ENCODE measurements at regions not wholly inside any gene's neighbourhood (a gene's known extent, or its start where the extent isn't known, plus 50 kb on each side); places are given as distances from the start of the nearest gene placed in this dataset.
"Not testable (repeated sequence)": the region's sequence is repeated elsewhere in the genome, so short reads cannot be mapped to it uniquely, and the experiment has no call there.

DNA sequence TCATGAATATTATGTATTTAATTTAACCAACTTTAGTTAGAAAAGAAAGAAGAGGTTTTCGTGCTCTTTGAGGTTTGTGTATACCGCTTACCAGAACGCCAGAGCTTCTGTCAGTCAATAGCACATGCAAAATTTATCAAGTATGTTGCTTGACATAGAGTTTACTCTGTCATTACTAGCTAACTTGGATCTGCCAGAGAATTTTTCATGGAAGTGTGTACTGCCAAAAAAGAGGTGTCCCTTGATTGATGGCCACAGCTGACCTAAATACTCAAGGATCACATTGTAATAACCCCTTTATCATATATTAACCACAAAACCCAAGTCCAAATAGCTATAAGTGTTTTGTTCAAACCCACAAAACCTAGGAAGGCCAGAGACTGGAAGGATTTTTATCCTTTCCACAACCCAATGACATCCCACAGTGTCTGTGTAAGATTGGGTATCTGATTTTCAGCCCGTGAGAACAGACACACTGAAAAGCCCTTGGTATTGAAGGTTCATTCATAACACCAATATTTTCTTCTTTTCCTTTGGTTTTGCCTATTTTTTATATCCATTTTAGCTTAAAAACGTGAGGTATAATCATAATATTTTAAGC lies 194.0 kb upstream of the EYA4 start:
- DNase-seq (ENCODE audit: low read depth in 1 of 2, low spot score in 1 of 2): no peak

DNA sequence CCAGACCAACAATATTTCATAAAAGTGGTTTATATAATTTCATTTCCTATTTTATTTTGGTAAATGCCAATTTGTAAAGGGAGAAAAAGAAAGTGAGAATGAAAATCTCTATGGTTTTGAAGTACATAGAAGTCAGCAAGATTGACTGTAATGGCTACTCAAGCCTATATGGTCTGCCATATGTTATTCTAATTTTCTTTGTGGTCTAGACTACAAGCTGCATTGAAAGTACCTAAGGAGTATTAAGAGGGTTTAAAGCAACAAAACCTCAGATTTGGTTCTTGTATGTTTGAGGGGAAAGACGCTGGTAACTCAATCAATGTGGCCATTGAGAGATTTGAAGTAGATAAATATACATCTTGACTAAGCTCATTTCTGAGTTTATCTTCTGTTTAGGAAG lies 193.5 kb upstream of the EYA4 start:
- no peak for DNase-seq (ENCODE audit: low read depth in 1 of 2, low spot score in 1 of 2)

DNA sequence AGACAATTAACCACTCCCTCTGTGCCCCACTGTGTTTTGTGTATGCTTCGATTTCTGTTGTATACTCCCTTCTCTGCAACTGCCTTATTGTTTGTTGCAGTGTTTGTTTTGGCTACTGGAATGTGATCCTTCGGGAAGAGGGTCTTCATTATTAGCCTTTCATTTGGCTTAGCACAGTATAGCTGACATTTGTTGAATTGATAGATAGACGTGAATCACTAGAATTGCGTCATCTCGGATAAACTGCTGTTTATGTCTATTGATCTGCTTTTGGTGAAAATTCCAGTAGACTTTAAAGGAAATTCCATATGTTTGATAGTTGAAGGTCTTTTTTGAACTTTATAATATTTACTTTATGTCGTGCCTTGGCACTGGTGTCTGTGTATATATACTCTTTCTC lies 189.9 kb upstream of the EYA4 start:
- no peak for DNase-seq (ENCODE audit: low read depth in 1 of 2, low spot score in 1 of 2)

DNA sequence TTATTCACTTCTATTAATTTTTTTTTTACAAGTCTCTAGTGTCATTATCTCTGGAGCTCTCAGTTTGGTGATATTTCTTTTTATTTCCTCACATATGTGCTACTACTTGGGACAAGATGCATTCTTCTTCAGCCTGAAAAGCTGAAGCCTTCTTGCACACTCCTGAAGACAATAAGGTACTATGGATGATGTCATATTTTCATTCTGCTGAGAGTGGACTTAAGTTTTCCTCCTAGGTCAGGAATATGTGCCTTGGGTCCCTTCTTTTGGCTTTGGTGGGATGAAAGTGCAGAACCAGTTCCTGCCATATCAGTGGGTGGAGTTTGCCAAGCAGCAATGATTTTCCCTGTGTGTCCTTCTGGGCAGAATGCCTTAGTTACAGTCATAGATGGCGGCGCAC lies 188.7 kb upstream of the EYA4 start:
- DNase-seq (ENCODE audit: low read depth in 1 of 2, low spot score in 1 of 2): no peak

DNA sequence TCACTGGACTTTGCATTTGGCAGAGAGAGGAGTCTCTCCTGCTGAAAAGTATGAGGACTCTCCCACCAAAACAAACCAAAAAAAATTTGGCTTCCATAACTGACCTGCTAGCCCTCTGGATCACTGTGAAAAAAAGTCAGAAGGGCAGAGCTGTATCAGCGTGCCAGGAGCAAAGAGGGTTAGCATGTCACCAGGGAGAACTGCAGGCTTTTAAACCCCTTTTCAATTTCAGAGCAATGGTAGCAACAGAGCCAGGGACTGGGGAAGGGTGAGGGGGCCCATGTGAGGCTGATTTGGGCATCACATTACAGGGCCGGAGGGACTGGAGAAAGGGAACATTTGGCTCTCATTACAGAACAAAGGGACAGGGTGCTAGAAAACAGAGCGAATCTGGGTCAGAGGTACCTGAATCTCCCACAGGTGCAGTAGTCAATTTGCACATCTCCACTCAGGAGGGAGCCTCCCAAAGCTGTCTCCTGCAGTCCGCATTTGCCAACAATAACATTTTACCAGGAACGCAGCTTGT lies 185.7 kb upstream of the EYA4 start:
- DNase-seq (ENCODE audit: low read depth in 1 of 2, low spot score in 1 of 2): no peak

DNA sequence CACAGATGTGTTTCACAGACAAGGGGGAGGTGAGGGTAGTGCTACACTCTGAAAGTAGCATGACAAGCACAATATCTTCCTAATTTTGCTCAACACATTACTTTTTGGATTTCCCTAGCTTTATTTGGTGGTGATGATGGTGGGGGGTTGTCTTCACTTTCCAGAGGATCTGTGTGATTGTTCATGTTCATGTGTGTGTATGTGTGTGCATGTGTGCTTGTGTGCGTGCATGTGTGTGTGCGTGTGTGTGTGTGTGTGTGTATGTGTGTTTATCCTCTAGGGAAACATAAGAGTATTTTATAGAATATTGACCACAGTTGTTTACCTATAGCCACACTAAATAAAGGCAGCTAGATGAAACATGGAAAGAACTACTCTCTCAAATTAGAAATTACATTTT lies 183.8 kb upstream of the EYA4 start:
- DNase-seq (ENCODE audit: low read depth in 1 of 2, low spot score in 1 of 2): no peak

DNA sequence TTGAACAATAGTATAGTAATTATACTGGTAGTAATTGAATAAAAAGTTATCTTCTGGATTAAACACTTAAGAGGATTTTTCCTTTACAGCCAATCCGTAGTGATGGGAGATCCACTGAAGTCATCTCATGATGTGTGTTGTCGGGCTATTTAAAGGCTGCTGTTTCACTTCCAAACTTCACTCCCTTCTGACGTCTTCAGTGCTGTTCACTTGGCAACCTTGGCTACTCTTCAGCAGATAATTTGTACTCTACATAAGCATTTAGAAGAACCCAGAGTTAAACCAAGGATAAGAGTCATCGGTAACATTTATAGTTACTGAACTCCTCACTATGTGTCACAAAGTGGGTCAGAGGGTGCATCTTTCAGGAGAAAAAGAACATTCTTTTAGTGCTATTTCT lies 179.1 kb upstream of the EYA4 start:
- DNase-seq (ENCODE audit: low read depth in 1 of 2, low spot score in 1 of 2): no peak

DNA sequence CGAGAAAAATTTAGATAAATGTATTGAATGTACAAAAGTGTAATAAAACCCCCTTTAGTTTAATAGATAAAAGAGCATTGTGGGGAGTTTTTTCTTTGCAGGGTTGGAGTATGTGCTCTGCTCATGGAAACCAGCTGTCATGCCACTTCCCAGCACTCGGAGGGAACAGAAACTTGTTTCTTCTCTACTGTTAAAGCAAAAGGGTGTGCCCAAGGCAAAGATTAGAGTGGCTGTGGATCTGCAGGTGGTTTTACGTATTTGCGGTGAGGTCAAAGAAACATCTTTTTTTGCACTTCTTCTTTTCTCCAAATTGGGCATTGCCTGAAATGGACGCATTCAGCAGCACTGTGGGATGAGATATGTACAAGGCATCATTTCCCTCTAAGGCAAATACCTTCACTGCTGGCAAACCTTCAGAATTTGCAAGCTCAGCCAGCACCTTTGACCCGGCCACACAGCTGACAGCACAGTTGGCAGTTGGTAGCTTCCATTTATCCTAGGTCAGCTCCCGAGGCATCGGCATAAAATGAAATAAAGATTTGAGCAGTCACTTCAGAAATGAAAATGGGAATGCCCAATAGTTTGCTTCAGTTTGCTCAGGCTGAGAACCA lies 178.4 kb upstream of the EYA4 start:
- no peak for DNase-seq (ENCODE audit: low read depth in 1 of 2, low spot score in 1 of 2)

DNA sequence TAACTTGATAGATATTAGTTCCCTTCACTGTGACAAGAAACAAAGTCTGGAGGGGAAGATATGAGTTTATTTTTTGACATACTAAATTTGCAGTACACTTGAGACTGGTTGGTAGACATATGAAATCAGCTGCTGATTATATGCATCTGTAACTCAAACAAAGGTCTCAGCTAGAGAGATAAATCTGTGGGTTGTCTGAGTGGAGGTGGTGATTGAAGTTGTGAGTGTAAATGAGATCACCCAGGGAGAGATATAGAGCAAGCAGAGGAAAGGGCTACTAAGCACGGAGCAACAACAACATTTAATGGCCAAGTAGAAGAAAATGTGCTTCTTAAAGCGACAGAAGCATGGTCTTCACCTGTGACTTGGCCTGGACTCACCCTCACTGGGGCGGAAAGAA lies 173.2 kb upstream of the EYA4 start:
- no peak for DNase-seq (ENCODE audit: low read depth in 1 of 2, low spot score in 1 of 2)

DNA sequence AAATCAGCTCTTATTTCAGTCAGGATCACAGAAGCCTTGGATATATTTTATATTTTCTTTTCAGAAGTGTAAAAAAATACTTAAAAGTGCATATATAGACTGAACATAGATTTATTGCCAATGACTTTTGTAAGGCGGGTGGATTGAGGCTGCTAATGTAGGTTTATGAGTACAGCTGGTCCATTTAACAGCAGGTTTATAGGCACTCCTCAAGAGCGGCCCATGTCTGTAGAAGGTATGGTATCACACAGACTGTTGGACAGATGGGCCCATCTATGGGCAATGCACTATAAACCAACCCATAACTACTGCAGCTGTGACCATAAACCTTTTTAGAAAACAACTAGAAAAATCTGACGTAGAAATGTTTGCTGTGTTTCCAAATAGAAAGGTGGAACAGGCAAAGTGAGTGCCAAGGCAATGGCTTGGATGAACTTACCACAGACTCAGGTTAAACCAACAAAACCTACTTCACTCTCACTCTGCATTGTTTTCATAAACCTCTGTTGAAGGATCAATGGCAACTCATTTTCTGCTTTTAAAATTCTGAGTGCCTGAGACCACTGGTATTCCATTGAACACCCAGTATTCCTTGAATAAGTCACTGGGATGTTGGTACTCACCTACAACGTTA lies 170.6 kb upstream of the EYA4 start:
- no peak for DNase-seq (ENCODE audit: low read depth in 1 of 2, low spot score in 1 of 2)

DNA sequence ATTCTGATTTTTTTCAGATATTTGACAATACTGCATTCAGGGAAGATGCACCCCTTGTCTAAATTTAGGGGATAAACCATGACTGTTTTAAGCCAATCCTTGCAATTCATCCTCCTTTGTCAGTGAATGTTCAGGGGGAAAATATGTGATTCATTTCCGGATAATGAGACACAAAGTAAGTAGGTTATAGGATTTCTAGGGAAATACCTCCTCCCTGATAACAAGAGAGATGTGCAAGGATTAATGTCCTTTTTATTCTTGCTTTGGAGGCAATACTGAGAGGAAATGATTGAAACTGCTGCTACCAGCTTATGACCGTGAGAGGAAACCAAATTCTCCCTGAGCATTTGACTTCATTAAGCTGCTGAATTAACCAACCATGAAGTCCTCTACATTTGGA lies 161.3 kb upstream of the EYA4 start:
- no peak for DNase-seq (ENCODE audit: low read depth in 1 of 2, low spot score in 1 of 2)

DNA sequence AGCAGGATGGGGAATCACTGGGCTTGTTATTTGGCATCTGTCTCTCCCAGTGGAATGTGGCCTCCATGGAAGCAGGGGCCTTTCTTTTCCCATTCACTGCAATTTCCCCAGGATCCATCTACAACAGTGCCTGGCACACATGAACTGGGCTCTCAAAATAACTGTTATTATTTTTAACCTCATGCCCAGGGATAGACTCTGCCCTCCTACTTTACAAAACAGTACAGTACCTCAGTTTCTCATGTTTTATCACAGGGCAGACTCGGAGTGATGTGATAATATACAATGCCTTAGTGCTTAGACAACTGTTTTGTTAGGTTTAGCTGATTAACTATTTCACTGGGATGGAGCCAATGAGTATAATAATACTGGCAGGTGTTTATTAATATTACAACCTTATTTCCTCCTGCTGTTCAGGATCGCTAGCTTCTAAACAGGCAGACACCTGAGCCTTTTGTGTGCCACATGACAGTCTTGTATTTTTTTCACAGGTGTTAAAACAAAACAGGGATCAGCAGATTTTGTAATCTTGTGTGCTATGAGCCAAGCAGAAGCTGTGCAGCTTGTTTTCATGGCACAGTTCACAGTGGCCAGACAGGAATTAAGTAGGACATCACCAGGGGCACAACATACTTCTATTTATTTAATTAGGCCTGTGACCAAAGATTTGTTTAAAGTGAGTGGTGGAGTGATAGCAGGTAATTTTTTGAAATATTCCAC lies 157.7 kb upstream of the EYA4 start:
- no peak for DNase-seq (ENCODE audit: low read depth in 1 of 2, low spot score in 1 of 2)

DNA sequence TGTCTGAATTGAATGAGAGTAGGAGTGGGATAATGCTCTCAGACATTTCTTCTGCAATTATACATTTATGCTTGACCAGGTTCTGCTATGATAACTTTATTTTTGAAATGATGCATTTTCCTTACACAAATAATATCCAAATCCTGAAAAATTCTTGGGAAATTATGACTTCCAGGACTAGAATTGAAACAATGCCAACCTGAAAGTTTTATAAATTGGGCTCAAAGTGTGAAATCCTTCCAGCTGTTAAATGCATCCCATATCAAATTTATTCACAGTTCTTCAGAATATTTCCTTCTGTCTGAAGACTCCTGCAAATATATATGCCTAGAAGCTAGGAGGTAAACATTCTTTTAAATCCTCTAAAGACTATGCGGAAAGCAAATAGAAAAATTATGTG lies 155.7 kb upstream of the EYA4 start:
- no peak for DNase-seq (ENCODE audit: low read depth in 1 of 2, low spot score in 1 of 2)

DNA sequence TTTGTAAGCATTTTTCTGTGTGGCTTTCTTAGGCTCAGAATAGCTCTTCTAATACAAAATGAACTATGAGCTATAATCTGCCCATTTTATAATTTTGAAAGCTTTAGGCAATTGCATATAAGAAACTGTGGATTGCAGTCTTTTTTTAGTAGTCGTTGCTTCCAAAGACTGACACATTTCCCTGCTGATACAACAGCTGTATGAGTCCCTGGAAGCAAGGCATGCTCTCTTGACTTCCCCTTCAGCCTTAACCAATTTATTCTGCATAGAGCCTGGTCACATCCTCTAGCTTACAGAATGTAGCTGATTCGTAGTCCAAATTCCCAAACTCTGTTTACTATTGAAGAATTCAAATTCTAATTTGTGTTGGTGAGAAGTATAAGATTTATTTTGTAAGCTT lies 155.3 kb upstream of the EYA4 start:
- no peak for DNase-seq (ENCODE audit: low read depth in 1 of 2, low spot score in 1 of 2)

DNA sequence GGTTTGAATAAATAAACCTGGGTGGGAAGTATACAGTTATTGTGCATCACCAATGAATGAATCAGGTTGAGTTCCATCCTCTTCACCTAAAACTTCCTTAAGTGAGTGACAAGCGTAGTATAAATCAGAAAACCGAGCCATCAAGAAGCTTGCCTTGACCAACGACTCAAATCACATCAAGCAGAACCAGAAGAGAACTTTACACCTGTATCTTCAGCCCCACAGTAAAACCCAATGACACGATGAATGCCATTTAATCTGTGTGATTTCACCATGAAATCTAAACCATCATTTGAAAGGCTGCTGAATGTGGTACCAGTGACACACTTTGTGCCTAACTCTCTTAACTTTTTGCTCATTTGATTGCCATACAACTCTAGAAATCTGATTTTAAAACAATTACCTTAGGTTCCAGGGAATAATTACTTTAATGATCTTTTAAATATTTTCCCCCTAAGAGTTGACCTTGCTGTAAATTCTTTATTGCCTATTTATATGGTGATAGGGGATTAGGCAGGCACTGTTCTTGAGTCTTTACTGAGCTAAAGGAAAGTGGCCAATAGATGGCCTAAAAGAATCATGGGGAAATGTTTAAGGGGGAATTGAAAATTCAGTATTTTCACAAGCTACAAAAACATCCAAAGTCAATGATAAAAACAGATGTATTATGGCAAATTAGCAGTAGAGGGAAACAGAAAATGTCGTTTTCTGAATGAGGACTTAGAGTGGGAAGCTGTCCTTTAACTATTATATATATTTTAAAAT lies 152.0 kb upstream of the EYA4 start:
- no peak for DNase-seq (ENCODE audit: low read depth in 1 of 2, low spot score in 1 of 2)

DNA sequence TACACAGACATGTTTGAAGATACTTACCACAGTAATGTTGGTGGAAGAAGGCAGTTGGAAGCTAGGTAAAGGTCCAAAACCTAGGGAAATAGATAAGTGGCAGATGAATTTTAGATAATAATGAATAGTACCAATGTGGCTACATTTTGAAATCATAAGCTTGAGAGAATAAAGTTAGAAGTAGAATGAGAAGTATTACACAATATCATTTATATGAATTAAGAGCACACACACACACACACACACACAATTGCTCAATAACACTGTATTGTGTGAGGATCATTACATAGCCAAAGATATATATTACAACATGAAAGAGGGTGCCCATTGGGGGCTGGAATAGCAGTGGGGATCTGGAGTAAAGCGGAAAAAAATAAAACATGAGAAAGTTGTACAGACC lies 149.0 kb upstream of the EYA4 start:
- DNase-seq (ENCODE audit: low read depth in 1 of 2, low spot score in 1 of 2): no peak

DNA sequence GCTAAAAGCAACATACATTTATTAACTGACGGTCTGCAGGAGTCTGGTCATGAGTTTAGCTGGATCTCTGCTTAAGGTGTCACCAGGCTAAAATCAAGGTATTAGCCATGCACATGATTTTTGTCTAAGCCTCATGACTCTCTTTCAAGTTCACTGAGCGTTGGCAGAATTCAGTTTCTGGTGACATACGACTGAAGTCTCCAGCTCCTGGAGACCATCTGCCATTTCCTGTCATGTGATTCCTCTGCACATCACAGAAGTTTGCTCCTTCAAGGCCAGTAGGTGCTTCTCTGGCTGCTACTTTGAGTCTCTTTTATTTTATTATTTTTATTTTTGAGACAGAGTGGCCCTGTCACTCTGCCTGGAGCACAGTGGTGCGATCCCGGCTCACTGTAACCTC lies 148.4 kb upstream of the EYA4 start:
- no peak for DNase-seq (ENCODE audit: low read depth in 1 of 2, low spot score in 1 of 2)

DNA sequence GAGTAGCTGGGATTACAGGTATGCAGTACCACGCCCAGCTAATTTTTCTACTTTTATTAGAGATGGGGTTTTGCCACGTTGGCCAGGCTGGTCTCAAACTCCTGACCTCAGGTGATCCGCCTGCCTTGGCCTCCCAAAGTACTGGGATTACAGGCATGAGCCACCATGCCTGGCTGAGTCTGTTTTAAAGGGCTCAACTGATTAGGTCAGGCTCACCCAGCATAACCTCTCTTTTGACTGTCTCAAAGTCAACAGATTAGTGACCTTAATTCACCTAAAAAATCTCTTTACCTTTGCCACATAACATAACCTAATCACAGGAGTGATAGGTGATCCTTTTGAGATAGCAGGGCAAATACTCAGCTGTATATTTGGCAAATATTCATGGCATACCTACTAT lies 147.9 kb upstream of the EYA4 start:
- DNase-seq (ENCODE audit: low read depth in 1 of 2, low spot score in 1 of 2): not testable (repeated sequence)

DNA sequence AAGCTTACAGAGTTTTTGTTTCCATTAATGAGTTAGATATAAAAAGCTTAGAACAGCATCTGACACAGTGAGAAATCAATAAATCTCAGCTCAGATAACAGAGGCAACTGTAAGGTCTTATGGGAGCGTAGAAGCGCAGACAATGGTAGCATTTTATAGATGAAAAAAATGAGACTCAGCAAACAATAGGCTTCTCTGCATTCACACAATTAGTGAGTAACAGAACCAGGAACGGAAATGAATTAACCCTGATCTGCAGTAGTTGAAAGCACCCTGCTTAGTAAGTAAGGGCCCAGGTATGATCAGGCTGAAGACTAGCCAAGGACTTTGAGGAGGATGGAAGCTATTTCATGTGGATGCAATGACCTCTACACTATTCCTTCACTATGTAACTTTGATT lies 147.2 kb upstream of the EYA4 start:
- no peak for DNase-seq (ENCODE audit: low read depth in 1 of 2, low spot score in 1 of 2)

DNA sequence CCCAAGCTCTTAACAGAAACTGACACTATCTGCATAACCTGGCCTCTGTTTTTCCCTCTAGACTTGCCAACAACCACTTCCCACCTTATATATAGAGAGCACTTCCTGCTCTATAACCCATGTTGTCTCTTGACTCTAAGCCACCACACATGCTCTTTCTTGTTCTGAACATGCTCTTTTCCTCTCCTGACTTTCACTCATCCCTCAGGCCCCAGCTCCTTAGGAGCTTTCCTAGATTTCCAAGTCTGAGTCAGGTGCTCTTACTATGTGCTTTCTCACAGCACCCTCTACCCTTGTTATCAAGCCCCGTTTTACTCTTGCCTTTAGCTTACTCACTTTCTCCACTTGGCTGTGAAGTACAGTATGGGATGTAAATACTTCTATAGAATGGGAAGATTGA lies 143.9 kb upstream of the EYA4 start:
- DNase-seq (ENCODE audit: low read depth in 1 of 2, low spot score in 1 of 2): no peak

DNA sequence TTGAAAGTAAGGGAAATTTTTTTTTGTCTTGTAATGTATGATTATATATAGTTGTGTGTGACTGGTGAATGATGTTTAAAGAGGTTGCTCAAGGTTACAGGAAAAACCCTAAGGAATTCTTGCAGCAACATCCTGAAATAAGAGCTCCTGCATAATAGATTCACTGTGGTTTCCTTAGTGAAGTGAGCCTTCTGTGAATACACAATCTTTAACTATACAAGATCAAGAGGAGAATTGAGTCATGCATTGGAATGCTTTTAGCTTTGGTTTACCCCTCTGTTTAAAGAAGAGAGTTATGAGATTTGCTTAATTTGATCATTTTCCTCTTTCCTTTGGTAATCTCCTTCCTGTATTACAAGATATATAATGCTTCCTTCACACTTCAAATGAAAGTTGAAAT lies 141.6 kb upstream of the EYA4 start:
- DNase-seq (ENCODE audit: low read depth in 1 of 2, low spot score in 1 of 2): no peak
